ENCODE measurements at regions not wholly inside any gene's neighbourhood (a gene's known extent, or its start where the extent isn't known, plus 50 kb on each side); places are given as distances from the start of the nearest gene placed in this dataset.

DNA sequence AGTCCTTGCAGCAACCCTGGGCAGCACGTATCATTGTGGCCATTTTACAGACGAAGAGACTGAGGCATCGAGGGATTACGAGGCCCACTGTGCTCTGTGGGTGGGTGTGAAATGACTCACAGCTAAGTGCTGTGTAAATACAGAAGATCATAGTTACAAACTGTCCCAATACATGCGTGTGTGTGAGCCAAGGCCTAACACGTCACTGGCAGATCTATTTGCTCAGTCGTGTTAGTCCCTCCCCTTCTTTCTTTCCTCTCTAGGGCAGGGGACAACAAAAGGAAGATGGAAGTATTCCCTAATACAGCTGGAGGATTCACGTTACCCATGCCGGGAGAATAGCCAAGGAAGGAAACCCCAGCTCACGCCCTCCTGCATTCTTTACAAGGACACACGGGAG, 175.9 kb downstream of the CDC5L start:
- TF ChIP-seq, protein P1, sequence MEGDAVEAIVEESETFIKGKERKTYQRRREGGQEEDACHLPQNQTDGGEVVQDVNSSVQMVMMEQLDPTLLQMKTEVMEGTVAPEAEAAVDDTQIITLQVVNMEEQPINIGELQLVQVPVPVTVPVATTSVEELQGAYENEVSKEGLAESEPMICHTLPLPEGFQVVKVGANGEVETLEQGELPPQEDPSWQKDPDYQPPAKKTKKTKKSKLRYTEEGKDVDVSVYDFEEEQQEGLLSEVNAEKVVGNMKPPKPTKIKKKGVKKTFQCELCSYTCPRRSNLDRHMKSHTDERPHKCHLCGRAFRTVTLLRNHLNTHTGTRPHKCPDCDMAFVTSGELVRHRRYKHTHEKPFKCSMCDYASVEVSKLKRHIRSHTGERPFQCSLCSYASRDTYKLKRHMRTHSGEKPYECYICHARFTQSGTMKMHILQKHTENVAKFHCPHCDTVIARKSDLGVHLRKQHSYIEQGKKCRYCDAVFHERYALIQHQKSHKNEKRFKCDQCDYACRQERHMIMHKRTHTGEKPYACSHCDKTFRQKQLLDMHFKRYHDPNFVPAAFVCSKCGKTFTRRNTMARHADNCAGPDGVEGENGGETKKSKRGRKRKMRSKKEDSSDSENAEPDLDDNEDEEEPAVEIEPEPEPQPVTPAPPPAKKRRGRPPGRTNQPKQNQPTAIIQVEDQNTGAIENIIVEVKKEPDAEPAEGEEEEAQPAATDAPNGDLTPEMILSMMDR (conservative IDR thresholded peaks at IDR 0.05; ENCODE audit: low read length): no peak
- no peak for TF ChIP-seq EZH2phosphoT487 (IDR thresholded peaks at IDR 0.05; ENCODE audit: borderline replicate concordance)

Measured in Loucy (cell line).